Panc1 (cell line): ENCODE measurements at regions not wholly inside any gene's neighbourhood (a gene's known extent, or its start where the extent isn't known, plus 50 kb on each side); places are given as distances from the start of the nearest gene placed in this dataset.

Experiments
- ATAC-seq: fragments of 200-7000 bp; cut with Tn5 transposase; 2 replicates; pipeline ENCODE4 v1.9.1; 2020; ENCODE audit warnings: mild to moderate bottlenecking, moderate library complexity
- BruUV-seq: library from RNA; stranded (reverse); fragments of 400-500 nt; replicated peaks from 2 replicates; lab custom pipeline; 2021; lab: Mats Ljungman, UMichigan
- CTCF ChIA-PET: fragments of 300-600 bp; sonication (Branson Sonifier 250); formaldehyde crosslinking; loops from one replicate; lab custom pipeline; 2022; ENCODE audit warnings: antibody characterized with exemption; lab: Charles Lee
- POLR2A ChIA-PET: fragments of 300-600 bp; sonication (Branson Sonifier 250); formaldehyde crosslinking; loops from one replicate; lab custom pipeline; 2022; ENCODE audit warnings: antibody characterized with exemption; lab: Charles Lee
- DNase-seq: peaks from one replicate; pipeline ENCODE4 v3.0.0-alpha.2; 2010; ENCODE audit warnings: low read depth, low spot score
- H3K27ac ChIP-seq: 2 replicates; pipeline ENCODE4 v1.5.1; 2011; ENCODE audit warnings: mild to moderate bottlenecking, low read length, inconsistent platforms
- H3K27me3 ChIP-seq: fragments of 200-500 bp; sonication (Bioruptor generic); 2 replicates; pipeline ENCODE4 v1.6.0; 2014; ENCODE audit warnings: low read length, inconsistent platforms; ENCODE audit not compliant: control insufficient read depth, insufficient read depth
- H3K36me3 ChIP-seq: fragments of 200-500 bp; sonication (Bioruptor generic); 2 replicates; pipeline ENCODE4 v1.5.1; 2014; ENCODE audit warnings: inconsistent platforms, mild to moderate bottlenecking, low read length, moderate library complexity; ENCODE audit not compliant: control insufficient read depth, insufficient read depth
- H3K4me1 ChIP-seq: 2 replicates; pipeline ENCODE4 v1.5.1; 2011; ENCODE audit warnings: inconsistent platforms, mild to moderate bottlenecking, low read length, moderate library complexity; ENCODE audit not compliant: control insufficient read depth, insufficient read depth
- H3K4me3 ChIP-seq, 2 experiments: 2 replicates each; pipeline ENCODE4 v1.5.1; 2011 to 2012; ENCODE audit warnings: low read depth in 2 of 2, low read length in 2 of 2, mild to moderate bottlenecking in 2 of 2, inconsistent platforms in 1 of 2, moderate library complexity in 1 of 2
- H3K9me3 ChIP-seq: fragments of 200-500 bp; sonication (Bioruptor generic); 2 replicates; pipeline ENCODE4 v1.5.1; 2014; ENCODE audit warnings: low read depth, mild to moderate bottlenecking, inconsistent platforms, low read length, moderate library complexity; ENCODE audit not compliant: control insufficient read depth, insufficient read depth
- CTCF ChIP-seq: fragments of 450-650 bp; IDR thresholded peaks from 2 replicates; pipeline ENCODE4 v1.5.1; 2017; ENCODE audit warnings: mild to moderate bottlenecking
- POLR2AphosphoS5 ChIP-seq: IDR thresholded peaks from 2 replicates; pipeline ENCODE4 v1.6.1; 2012; ENCODE audit warnings: mild to moderate bottlenecking, low read depth, low read length, moderate library complexity
- REST ChIP-seq, 2 experiments: IDR thresholded peaks; 2 replicates each; pipeline ENCODE4 v1.6.1; 2011 to 2012; ENCODE audit warnings: low read depth in 2 of 2, control low read depth in 1 of 2, low read length in 1 of 2, mild to moderate bottlenecking in 1 of 2, moderate library complexity in 1 of 2; ENCODE audit not compliant: insufficient read depth in 1 of 2
- SIN3A ChIP-seq: IDR thresholded peaks from 2 replicates; pipeline ENCODE4 v1.6.1; 2012; ENCODE audit warnings: low read depth, mild to moderate bottlenecking, low read length, moderate library complexity, borderline replicate concordance; ENCODE audit not compliant: insufficient read depth
- TCF7L2 ChIP-seq: IDR thresholded peaks from 2 replicates; pipeline ENCODE4 v1.6.1; 2011; ENCODE audit warnings: mild to moderate bottlenecking, low read depth, low read length, inconsistent platforms
- in situ Hi-C: cut with HindIII; loops from 2 replicates; pipeline ENCODE4 v1.10.0; 2016; ENCODE audit warnings: low sequenced_read_pairs, low pct_unique_long_range_greater_than_20kb
- intact Hi-C: fragments of 100-400 bp; cut with micrococcal nuclease; formaldehyde crosslinking; loops from one replicate; pipeline ENCODE4 v1.10.0; 2022; ENCODE audit not compliant: unreplicated experiment

GRCh38 chr4:17094159-17094875 is 195.9 kb upstream of the LDB2 start:
- no TSS peak for BruUV-seq
- Histone ChIP-seq H3K4me1 (no peaks in the 10 kb centered on the region), H3K9me3 (no peaks in the 10 kb centered on the region), H3K4me3 (no peak overlapping the region), H3K27ac (no peak overlapping the region), H3K36me3 (no peaks in the 10 kb centered on the region), H3K27me3 (no peaks in the 10 kb centered on the region)
- in situ Hi-C loops (no loop called here), intact Hi-C loops (no loop called here)
- ChIA-PET POLR2A (no interaction called here), CTCF (no interaction called here)
- ATAC-seq: no peak
- no peak for DNase-seq
- TF ChIP-seq POLR2AphosphoS5: no peak

- ATAC-seq (no peak), DNase-seq (no peak)
- no peak overlapping the region for H3K4me3 ChIP-seq
- in situ Hi-C loops (no loop called here), intact Hi-C loops (no loop called here)
- H3K27ac ChIP-seq: no peak overlapping the region
- no peaks in the 10 kb centered on the region for H3K9me3 ChIP-seq
- ChIA-PET POLR2A (no interaction called here), CTCF (no interaction called here)
- no peaks in the 10 kb centered on the region for H3K4me1 ChIP-seq
- TF ChIP-seq SIN3A: no peak
- TF ChIP-seq CTCF: no peak
- no peak for TF ChIP-seq POLR2AphosphoS5
- TF ChIP-seq REST (IDR thresholded peaks at IDR 0.05; ENCODE audit: insufficient read depth in 1 of 2, low read depth in 2 of 2, low read length in 1 of 2): no peak
- TF ChIP-seq TCF7L2: no peak
- H3K36me3 ChIP-seq: no peaks in the 10 kb centered on the region
- BruUV-seq: no TSS peak
- H3K27me3 ChIP-seq: no peaks in the 10 kb centered on the region
These were observed 195.0 kb upstream of the LDB2 start for GRCh38 chr4:17093481-17093880.

GRCh38 chr4:17092736-17093437 is 194.4 kb upstream of the LDB2 start:
- TF ChIP-seq SIN3A: no peak
- TF ChIP-seq POLR2AphosphoS5: no peak
- no peak for TF ChIP-seq CTCF
- TF ChIP-seq TCF7L2: no peak
- no peak for TF ChIP-seq REST (IDR thresholded peaks at IDR 0.05; ENCODE audit: insufficient read depth in 1 of 2, low read depth in 2 of 2, low read length in 1 of 2)
- H3K36me3 ChIP-seq: no peaks in the 10 kb centered on the region
- CTCF ChIA-PET: no interaction called here
- no peak overlapping the region for H3K27ac ChIP-seq
- no TSS peak for BruUV-seq
- H3K27me3 ChIP-seq: no peaks in the 10 kb centered on the region
- no peaks in the 10 kb centered on the region for H3K4me1 ChIP-seq
- in situ Hi-C loops (no loop called here), intact Hi-C loops (no loop called here)
- no peak overlapping the region for H3K4me3 ChIP-seq
- POLR2A ChIA-PET: no interaction called here
- no peaks in the 10 kb centered on the region for H3K9me3 ChIP-seq
- ATAC-seq (no peak), DNase-seq (no peak)
